ENCODE measurements at regions not wholly inside any gene's neighbourhood (a gene's known extent, or its start where the extent isn't known, plus 50 kb on each side); places are given as distances from the start of the nearest gene placed in this dataset.
"Not testable (repeated sequence)": the region's sequence is repeated elsewhere in the genome, so short reads cannot be mapped to it uniquely, and the experiment has no call there.

DNA sequence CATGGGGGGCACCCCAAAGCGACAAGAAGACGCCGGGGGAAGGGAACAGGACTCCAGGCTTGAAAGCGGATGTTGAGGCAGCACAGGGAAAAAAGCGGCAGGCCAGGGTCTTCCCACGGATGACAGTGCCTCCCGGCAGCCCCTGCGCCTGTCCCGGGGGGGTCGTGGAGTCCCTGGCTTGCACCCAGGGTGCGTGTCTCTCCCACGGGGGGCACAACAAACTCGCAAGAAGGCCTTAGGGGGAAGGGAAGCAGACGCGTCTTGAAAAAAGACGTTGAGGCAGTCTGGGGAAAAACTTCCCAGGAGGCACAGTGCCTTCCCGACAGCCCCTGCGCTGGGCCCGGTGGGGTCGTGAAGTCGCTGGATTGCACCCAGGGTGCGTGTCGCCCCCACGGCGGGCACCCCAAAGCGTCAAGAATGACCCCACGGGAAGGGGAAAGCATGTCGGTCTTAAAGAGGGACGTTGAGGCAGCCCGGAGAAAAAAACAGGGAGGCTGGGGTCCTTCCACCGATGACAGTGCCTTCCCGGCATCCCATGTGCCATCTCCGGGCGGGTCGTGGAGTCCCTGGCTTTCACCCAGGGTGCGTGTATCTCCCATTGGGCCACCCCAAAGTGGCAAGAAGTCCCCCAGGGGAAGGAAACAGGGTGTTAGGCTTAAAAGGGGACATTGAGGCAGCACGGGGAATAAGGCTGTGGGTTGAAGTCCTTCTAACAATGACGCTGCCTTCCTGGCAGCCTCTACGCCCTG lies 159.9 kb upstream of the ALG10B start:
- in situ Hi-C loops (cut with HindIII; ENCODE audit: low pct_unique_long_range_greater_than_20kb, low sequenced_read_pairs) = no loop called here
- DNase-seq (ENCODE audit: low read depth) = no peak

DNA sequence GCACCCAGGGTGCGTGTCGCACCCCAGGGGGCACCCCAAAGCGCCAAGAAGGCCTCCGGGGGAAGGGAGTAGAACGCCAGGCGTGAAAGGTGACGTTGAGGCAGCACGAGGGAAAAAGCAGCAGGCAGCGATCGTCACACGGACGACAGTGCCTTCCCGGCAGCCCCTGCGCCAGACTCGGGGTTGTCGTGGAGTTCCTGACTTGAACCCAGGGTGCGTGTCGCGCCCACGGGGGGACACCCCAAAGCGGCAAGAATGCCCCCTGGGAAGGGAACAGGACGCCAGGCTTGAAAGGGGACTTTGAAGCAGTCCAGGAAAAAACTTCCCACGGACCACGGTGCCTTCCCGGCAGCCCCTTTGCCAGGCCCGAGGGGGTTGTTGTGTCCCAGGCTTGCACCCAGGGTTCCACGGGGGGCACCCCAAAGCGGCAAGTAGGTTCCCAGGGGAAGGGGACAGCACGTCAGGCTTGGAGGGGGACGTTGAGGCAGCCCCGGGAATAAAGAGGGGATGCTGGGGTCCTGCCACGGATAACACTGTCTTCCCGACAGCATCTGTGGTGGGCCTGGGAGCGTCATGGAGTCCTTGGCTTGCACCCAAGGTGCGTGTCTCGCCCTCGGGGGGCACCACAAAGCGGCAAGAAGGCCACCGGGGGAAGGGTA lies 159.2 kb upstream of the ALG10B start:
- DNase-seq (ENCODE audit: low read depth) = no peak
- in situ Hi-C loops (cut with HindIII; ENCODE audit: low pct_unique_long_range_greater_than_20kb, low sequenced_read_pairs) = no loop called here

- no peak for DNase-seq (ENCODE audit: low read depth)
- in situ Hi-C loops (cut with HindIII; ENCODE audit: low pct_unique_long_range_greater_than_20kb, low sequenced_read_pairs) = no loop called here
Observed at GRCh38 chr12:38157933-38158401, 158.6 kb upstream of the ALG10B start.

GRCh38 chr12:38158428-38159091 lies 158.0 kb upstream of the ALG10B start:
- no peak for DNase-seq (ENCODE audit: low read depth)
- in situ Hi-C loops (cut with HindIII; ENCODE audit: low pct_unique_long_range_greater_than_20kb, low sequenced_read_pairs) = no loop called here

GRCh38 chr12:38159092-38159551 lies 157.5 kb upstream of the ALG10B start:
- no peak for DNase-seq (ENCODE audit: low read depth)
- in situ Hi-C loops (cut with HindIII; ENCODE audit: low pct_unique_long_range_greater_than_20kb, low sequenced_read_pairs) = no loop called here

- DNase-seq (ENCODE audit: low read depth) = no peak
- in situ Hi-C loops (cut with HindIII; ENCODE audit: low pct_unique_long_range_greater_than_20kb, low sequenced_read_pairs) = no loop called here
Observed at GRCh38 chr12:38159591-38160317, 156.8 kb upstream of the ALG10B start.

GRCh38 chr12:38160318-38161122 lies 156.1 kb upstream of the ALG10B start:
- no peak for DNase-seq (ENCODE audit: low read depth)
- in situ Hi-C loops (cut with HindIII; ENCODE audit: low pct_unique_long_range_greater_than_20kb, low sequenced_read_pairs) = no loop called here

DNA sequence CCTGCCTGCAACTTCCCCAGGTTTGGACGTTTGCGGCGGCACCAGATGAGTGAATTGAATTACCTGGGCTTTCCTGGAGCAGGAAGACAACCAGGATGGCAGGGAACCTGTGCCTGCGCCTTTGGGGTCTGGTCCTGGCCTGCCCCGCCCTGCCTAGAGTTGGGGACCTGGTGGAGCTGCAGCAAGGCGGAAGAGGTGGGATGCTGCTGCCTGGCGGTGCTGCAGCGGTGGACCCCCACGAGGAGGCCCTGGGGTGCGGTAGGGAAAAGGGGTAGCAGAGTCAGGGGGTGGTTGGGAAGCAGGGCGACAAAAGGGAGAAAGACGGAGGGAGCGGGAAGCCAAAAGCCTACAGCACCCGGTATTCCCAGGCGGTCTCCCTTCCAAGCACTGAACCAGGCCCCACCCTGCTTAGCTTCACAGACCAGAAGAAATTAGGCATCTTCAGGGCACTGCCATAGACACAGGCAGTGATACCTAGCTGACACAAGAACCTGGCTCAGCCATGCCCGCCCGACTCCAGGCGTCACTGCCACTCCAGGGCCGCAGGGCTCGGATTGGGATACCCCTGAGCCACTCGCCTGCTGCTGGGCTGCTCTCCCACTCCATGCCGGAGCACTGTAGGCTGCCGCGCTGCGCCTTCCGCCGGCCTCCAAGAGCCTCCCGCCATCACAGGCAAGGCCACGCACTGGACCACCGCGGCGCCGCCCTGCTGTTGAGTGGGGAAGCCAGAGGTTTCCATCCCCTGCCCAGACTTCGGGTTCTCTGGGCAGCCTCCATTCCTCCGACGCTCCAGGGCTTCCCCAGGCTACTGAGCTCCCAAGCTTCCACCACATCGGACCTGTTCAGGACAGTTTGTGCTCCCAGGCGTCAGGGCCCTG lies 155.2 kb upstream of the ALG10B start:
- no peak for DNase-seq (ENCODE audit: low read depth)
- in situ Hi-C loops (cut with HindIII; ENCODE audit: low pct_unique_long_range_greater_than_20kb, low sequenced_read_pairs) = no loop called here

GRCh38 chr12:38162013-38162412 lies 154.6 kb upstream of the ALG10B start:
- in situ Hi-C loops (cut with HindIII; ENCODE audit: low pct_unique_long_range_greater_than_20kb, low sequenced_read_pairs) = no loop called here
- DNase-seq (ENCODE audit: low read depth) = no peak

GRCh38 chr12:38162708-38163441 lies 153.7 kb upstream of the ALG10B start:
- in situ Hi-C loops (cut with HindIII; ENCODE audit: low pct_unique_long_range_greater_than_20kb, low sequenced_read_pairs) = no loop called here

DNA sequence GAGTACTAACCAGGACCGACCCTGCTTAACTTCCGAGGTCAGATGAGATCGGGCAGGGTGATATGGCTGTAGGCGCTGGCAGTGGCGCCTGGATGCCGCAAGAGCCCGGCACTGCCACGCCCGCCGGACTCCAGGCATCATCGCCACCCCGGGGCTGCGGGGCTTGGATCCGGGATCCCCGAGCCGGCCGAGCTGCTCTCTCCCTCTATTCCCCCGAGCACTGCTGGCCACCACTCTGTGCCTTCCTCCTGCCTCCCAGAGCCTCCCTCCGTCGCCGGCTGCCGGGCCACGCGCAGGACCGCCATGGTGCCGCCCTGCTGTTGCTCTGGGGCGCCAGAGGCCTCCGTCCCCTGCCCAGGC lies 153.2 kb upstream of the ALG10B start:
- no peak for DNase-seq (ENCODE audit: low read depth)
- in situ Hi-C loops (cut with HindIII; ENCODE audit: low pct_unique_long_range_greater_than_20kb, low sequenced_read_pairs) = no loop called here

More at GRCh38 chr12:38162708-38163441, 153.7 kb upstream of the ALG10B start:
- DNase-seq (ENCODE audit: low read depth) = no peak

DNA sequence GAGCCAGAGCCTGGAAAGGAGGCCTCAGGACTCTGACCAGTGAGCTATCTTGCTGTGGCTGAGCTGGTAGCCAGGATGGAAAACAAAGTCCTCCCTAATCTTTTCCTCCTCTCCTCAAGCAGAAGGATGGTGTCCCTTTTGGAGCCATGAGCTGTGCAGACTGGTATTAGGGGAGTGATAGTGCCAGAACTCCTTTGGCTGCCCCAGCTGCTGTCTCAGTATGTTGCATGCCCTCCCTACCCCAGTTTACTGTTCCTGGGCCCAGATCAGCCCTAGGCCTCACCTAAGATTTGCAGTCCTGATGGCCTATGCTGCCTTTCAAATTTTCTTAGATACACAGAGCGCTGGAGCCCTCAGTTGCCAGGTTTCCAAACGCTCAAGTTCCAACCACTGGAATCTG lies 150.3 kb upstream of the ALG10B start:
- in situ Hi-C loops (cut with HindIII; ENCODE audit: low pct_unique_long_range_greater_than_20kb, low sequenced_read_pairs) = no loop called here
- no peak for DNase-seq (ENCODE audit: low read depth)

- DNase-seq (ENCODE audit: low read depth) = peak; percentile 72
- in situ Hi-C loops (cut with HindIII; ENCODE audit: low pct_unique_long_range_greater_than_20kb, low sequenced_read_pairs) = no loop called here
Observed at GRCh38 chr12:38175538-38175937, 141.0 kb upstream of the ALG10B start.

- in situ Hi-C loops (cut with HindIII; ENCODE audit: low pct_unique_long_range_greater_than_20kb, low sequenced_read_pairs) = not testable (repeated sequence)
- peak; percentile 51 for DNase-seq (ENCODE audit: low read depth)
Observed at GRCh38 chr12:38183617-38184016, 133.0 kb upstream of the ALG10B start.

DNA sequence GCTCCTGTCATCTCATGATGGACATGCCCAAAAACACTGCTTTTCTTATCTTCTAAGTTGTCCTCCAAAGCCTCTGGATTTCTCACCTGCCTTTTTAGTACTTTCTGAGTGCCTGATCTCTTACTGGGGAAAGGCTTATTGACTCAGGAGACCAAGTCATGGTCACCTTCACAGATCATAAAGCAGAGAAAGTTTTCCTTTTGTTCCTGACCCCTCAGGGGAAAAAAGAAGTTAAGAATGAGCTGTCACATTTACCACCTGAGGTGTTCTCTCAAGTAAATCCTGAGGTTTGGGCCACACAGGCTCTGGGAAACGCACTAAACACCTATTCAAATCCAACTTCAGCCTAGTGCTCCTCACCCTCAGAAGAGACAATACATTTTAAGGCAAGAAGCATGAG lies 119.3 kb upstream of the ALG10B start:
- in situ Hi-C loops (cut with HindIII; ENCODE audit: low pct_unique_long_range_greater_than_20kb, low sequenced_read_pairs) = not testable (repeated sequence)
- peak; percentile 42 for DNase-seq (ENCODE audit: low read depth)

DNA sequence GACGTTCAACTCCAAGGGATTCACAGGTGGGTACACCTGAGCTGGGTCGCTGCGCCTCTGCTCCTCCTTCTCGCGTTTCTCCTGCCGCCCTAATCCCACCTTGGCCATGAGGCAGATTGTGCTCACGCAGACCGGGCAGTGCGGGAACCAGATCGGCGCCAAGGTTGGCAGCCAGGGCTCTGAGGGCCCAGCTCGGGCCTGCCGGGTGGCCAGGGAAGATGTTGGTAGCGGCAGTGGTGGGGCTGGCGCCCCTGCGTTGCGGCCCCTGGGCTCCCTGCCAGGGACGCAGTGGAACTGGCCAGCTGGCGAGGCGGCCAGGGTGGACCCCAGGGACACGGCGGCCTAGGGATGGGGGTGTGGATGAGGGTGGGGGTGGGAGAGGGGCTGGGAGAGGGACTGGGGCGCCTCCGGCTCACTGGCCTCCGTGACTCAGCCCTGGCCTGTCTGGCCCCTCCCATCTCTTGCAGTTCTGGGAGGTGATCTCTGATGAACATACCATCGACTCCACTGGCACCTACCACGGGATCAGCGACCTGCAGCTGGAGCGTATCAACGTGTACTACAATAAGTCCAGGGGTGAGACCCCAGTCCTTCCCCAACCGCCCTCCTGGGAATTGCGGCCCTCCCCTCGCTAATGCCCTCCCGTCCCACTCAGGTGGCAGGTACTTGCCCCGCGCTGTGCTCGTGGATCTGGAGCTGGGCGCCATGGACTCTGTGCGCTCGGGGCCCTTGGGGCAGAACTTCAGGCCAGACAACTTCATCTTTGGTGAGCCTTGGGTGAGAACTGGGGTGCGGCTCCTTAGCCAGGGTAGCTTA lies 114.9 kb upstream of the ALG10B start:
- in situ Hi-C loops (cut with HindIII; ENCODE audit: low pct_unique_long_range_greater_than_20kb, low sequenced_read_pairs) = no loop called here
- DNase-seq (ENCODE audit: low read depth) = no peak
